ENCODE measurements at regions not wholly inside any gene's neighbourhood (a gene's known extent, or its start where the extent isn't known, plus 50 kb on each side); places are given as distances from the start of the nearest gene placed in this dataset.

DNA sequence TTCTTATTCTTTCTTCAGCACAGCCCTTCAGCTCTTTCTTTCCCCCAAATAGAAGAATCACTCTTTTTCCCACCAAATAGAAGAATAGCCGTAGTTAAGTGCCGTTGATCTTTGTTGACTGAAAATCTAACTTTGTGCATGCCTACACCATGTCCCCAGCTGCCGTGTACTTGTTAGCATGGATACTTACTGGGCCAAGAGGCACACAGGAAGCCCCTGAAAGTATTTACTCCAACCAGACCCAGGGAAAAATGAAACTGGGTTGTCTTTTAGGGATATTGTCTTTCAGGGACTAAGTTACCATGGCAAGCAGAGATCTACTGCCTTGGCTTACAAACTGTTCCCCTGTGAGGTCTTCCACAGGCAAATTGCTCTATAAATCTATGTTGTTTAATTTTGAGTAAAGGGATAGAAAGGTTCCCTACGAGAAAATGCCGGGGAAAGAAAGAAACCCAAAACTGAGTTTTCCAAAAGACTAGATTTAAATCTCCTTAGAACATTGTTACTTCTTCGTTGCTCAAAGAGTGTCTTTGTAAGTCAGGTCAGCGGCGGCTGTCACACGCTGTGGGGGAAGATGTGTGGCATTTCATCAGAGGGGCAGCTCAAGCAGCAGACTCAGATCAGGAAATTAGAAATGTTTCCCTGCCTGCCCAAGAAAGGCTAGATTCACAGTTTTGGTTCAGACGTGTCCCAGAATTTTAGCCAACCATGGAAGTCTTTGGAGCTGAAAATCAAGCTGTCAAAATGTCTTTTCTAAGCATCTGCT is 152.7 kb upstream of the PRNP start:
- DNase-seq (ENCODE audit: insufficient read length, low spot score) (no peak), FAIRE-seq (no peak)
- TF ChIP-seq POU2F2 (IDR thresholded peaks at IDR 0.05; ENCODE audit: low read depth, low read length): no peak
- TF ChIP-seq PAX5 (IDR thresholded peaks at IDR 0.05; ENCODE audit: insufficient read depth, low read length, severe bottlenecking): no peak

DNA sequence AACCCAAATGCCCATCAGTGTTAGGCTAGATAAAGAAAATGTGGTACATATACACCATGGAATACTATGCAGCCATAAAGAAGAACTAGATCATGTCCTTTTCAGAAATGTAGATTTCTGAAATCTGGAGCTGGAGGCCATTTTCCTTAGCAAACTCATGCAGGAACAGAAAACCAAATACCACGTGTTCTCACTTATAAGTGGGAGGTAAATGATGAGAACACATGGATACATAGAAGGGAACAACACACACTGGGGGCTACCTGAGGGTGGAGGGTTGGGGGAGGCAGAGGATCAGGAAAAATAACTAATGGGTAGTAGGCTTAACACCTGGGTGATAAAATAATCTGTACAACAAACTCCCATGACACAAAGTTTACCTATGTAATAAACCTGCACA is 153.5 kb upstream of the PRNP start:
- TF ChIP-seq POLR2AphosphoS5 (IDR thresholded peaks at IDR 0.05; ENCODE audit: low read depth, low read length): no peak
- no peak for TF ChIP-seq TAF1 (IDR thresholded peaks at IDR 0.05; ENCODE audit: low read depth, low read length)
- no peak for TF ChIP-seq SPI1 (IDR thresholded peaks at IDR 0.05; ENCODE audit: low read depth, low read length)
- no peak for TF ChIP-seq PAX5 (IDR thresholded peaks at IDR 0.05; ENCODE audit: insufficient read depth, low read length, severe bottlenecking)
- TF ChIP-seq POU2F2 (IDR thresholded peaks at IDR 0.05; ENCODE audit: low read depth, low read length): no peak
- TF ChIP-seq POLR2A (IDR thresholded peaks at IDR 0.05; ENCODE audit: low read depth, low read length): no peak
- DNase-seq (ENCODE audit: insufficient read length, low spot score) (no peak), FAIRE-seq (no peak)

DNA sequence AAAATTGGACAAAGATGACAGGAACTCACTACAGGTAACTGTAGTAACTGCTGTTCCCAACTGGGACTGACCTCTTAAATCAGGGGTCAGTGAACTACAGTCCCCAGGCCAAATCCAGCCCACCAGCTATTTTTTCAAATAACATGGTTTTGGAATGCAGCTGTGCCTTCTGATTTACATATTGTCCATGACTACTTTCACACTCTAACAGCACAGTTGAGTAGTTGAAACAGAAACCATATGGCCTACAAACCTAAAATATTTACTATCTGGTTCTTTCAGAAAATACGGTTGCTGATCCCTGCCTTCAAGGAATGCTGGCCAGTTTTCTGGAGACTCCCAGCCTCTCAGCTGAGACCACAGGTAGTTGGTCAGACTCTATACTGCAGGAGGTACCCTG is 161.5 kb upstream of the PRNP start:
- TF ChIP-seq TAF1 (IDR thresholded peaks at IDR 0.05; ENCODE audit: low read depth, low read length): no peak
- no peak for TF ChIP-seq PAX5 (IDR thresholded peaks at IDR 0.05; ENCODE audit: insufficient read depth, low read length, severe bottlenecking)
- TF ChIP-seq POLR2A (IDR thresholded peaks at IDR 0.05; ENCODE audit: low read depth, low read length): no peak
- no peak for TF ChIP-seq POLR2AphosphoS5 (IDR thresholded peaks at IDR 0.05; ENCODE audit: low read depth, low read length)
- TF ChIP-seq SPI1 (IDR thresholded peaks at IDR 0.05; ENCODE audit: low read depth, low read length): no peak
- TF ChIP-seq POU2F2 (IDR thresholded peaks at IDR 0.05; ENCODE audit: low read depth, low read length): no peak
- DNase-seq (ENCODE audit: insufficient read length, low spot score): no peak
- no peak for FAIRE-seq

- TF ChIP-seq TAF1 (IDR thresholded peaks at IDR 0.05; ENCODE audit: low read depth, low read length) (no peak), PAX5 (IDR thresholded peaks at IDR 0.05; ENCODE audit: insufficient read depth, low read length, severe bottlenecking) (no peak), POLR2A (IDR thresholded peaks at IDR 0.05; ENCODE audit: low read depth, low read length) (no peak), SPI1 (IDR thresholded peaks at IDR 0.05; ENCODE audit: low read depth, low read length) (no peak), POU2F2 (IDR thresholded peaks at IDR 0.05; ENCODE audit: low read depth, low read length) (no peak), POLR2AphosphoS5 (IDR thresholded peaks at IDR 0.05; ENCODE audit: low read depth, low read length) (no peak)
- no peak for FAIRE-seq
These were observed 161.9 kb upstream of the PRNP start for GRCh38 chr20:4524307-4524706.

GRCh38 chr20:4522310-4522709 is 163.9 kb upstream of the PRNP start:
- no peak for DNase-seq (ENCODE audit: insufficient read length, low spot score)
- no peak for TF ChIP-seq POU2F2 (IDR thresholded peaks at IDR 0.05; ENCODE audit: low read depth, low read length)
- TF ChIP-seq TAF1 (IDR thresholded peaks at IDR 0.05; ENCODE audit: low read depth, low read length): no peak
- TF ChIP-seq PAX5 (IDR thresholded peaks at IDR 0.05; ENCODE audit: insufficient read depth, low read length, severe bottlenecking): no peak
- no peak for TF ChIP-seq POLR2A (IDR thresholded peaks at IDR 0.05; ENCODE audit: low read depth, low read length)
- TF ChIP-seq POLR2AphosphoS5 (IDR thresholded peaks at IDR 0.05; ENCODE audit: low read depth, low read length): no peak
- no peak for TF ChIP-seq SPI1 (IDR thresholded peaks at IDR 0.05; ENCODE audit: low read depth, low read length)
- FAIRE-seq: no peak

More at GRCh38 chr20:4524307-4524706, 161.9 kb upstream of the PRNP start:
- DNase-seq (ENCODE audit: insufficient read length, low spot score): no peak

DNA sequence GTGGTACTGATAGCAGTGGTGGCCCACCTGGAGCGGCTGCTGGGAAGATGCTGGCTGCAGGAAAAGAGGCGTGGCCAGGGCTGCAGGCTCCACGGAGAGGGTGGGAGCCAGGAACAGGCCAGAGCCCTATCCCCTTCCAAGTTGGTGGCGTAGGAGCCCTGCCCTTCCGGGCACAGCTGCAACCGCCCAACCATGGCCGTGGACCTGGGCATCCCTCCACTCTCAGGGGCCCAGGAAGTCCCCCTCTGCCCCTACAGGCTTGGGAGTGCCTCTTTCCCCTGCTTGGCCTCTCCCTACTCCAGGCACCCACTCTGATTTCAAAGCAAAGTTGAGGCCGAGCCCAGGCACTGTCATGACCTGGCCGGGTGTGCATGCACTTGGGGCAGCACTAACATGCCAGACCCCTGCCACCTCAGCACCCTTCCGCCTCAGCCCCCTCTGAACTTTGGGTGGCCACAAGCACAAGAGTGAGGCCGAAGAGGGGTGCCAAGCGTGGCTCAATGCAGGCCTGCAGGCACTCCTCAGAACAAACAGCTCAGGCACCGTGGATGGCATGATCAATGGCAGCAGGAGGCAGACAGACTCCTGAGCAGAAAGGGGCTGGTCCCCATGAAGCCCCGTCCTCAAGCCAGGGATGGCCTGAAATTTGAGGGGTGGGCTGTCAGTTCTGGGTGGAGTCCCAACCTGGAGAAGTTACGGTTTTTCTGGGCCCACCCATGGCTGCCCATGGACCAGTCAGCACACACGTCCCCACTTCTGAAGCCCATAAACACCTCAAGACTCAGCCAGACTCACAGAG is 164.9 kb upstream of the PRNP start:
- no peak for DNase-seq (ENCODE audit: insufficient read length, low spot score)
- no peak for TF ChIP-seq TAF1 (IDR thresholded peaks at IDR 0.05; ENCODE audit: low read depth, low read length)
- no peak for TF ChIP-seq POLR2A (IDR thresholded peaks at IDR 0.05; ENCODE audit: low read depth, low read length)
- TF ChIP-seq PAX5 (IDR thresholded peaks at IDR 0.05; ENCODE audit: insufficient read depth, low read length, severe bottlenecking): no peak
- TF ChIP-seq POLR2AphosphoS5 (IDR thresholded peaks at IDR 0.05; ENCODE audit: low read depth, low read length): no peak
- TF ChIP-seq SPI1 (IDR thresholded peaks at IDR 0.05; ENCODE audit: low read depth, low read length): no peak
- TF ChIP-seq POU2F2 (IDR thresholded peaks at IDR 0.05; ENCODE audit: low read depth, low read length): no peak
- FAIRE-seq: no peak

GRCh38 chr20:4519534-4519933 is 166.7 kb upstream of the PRNP start:
- DNase-seq (ENCODE audit: insufficient read length, low spot score) (peak; percentile 18), FAIRE-seq (no peak)
- TF ChIP-seq SPI1 (IDR thresholded peaks at IDR 0.05; ENCODE audit: low read depth, low read length) (no peak), PAX5 (IDR thresholded peaks at IDR 0.05; ENCODE audit: insufficient read depth, low read length, severe bottlenecking) (no peak), POU2F2 (IDR thresholded peaks at IDR 0.05; ENCODE audit: low read depth, low read length) (no peak), POLR2AphosphoS5 (IDR thresholded peaks at IDR 0.05; ENCODE audit: low read depth, low read length) (no peak), POLR2A (IDR thresholded peaks at IDR 0.05; ENCODE audit: low read depth, low read length) (no peak), TAF1 (IDR thresholded peaks at IDR 0.05; ENCODE audit: low read depth, low read length) (no peak)

GRCh38 chr20:4516876-4517275 is 169.4 kb upstream of the PRNP start:
- FAIRE-seq: no peak
- no peak for DNase-seq (ENCODE audit: insufficient read length, low spot score)
- no peak for TF ChIP-seq POLR2AphosphoS5 (IDR thresholded peaks at IDR 0.05; ENCODE audit: low read depth, low read length)
- TF ChIP-seq POU2F2 (IDR thresholded peaks at IDR 0.05; ENCODE audit: low read depth, low read length): no peak
- TF ChIP-seq POLR2A (IDR thresholded peaks at IDR 0.05; ENCODE audit: low read depth, low read length): no peak
- TF ChIP-seq SPI1 (IDR thresholded peaks at IDR 0.05; ENCODE audit: low read depth, low read length): no peak
- no peak for TF ChIP-seq PAX5 (IDR thresholded peaks at IDR 0.05; ENCODE audit: insufficient read depth, low read length, severe bottlenecking)
- TF ChIP-seq TAF1 (IDR thresholded peaks at IDR 0.05; ENCODE audit: low read depth, low read length): no peak

DNA sequence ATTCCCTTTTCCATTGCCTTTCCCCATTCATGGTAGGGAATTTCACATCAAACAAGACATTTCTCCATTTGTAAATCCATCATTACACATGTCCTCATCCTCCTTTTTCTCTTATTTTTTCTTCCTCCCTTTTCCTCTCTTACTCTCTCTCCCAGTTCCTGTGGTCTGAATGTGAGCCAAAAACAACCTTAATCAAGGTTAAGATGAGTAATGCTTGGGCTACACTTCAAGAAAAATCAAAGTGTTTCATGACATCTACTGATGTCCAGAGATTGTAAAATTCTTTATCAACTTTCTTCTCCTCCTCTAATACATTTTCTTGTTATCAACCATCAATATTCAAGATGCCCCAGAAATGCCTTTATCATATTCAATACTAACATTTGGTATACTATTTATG is 172.5 kb upstream of the PRNP start:
- DNase-seq (ENCODE audit: insufficient read length, low spot score) (no peak), FAIRE-seq (no peak)
- TF ChIP-seq PAX5 (IDR thresholded peaks at IDR 0.05; ENCODE audit: insufficient read depth, low read length, severe bottlenecking): no peak
- no peak for TF ChIP-seq POU2F2 (IDR thresholded peaks at IDR 0.05; ENCODE audit: low read depth, low read length)
- TF ChIP-seq TAF1 (IDR thresholded peaks at IDR 0.05; ENCODE audit: low read depth, low read length): no peak
- no peak for TF ChIP-seq POLR2AphosphoS5 (IDR thresholded peaks at IDR 0.05; ENCODE audit: low read depth, low read length)
- TF ChIP-seq SPI1 (IDR thresholded peaks at IDR 0.05; ENCODE audit: low read depth, low read length): no peak
- no peak for TF ChIP-seq POLR2A (IDR thresholded peaks at IDR 0.05; ENCODE audit: low read depth, low read length)
